Inflammatory macrophage treated with lipopolysaccharide for 4 hours (primary cell): ENCODE measurements at regions not wholly inside any gene's neighbourhood (a gene's known extent, or its start where the extent isn't known, plus 50 kb on each side); places are given as distances from the start of the nearest gene placed in this dataset.
"Not testable (repeated sequence)": the region's sequence is repeated elsewhere in the genome, so short reads cannot be mapped to it uniquely, and the experiment has no call there.

Source experiments
- DNase-seq: peaks from one replicate; pipeline ENCODE4 v3.0.0-alpha.2; 2020

- no peak for DNase-seq
Observed at GRCh38 chr1:99504287-99504686, 141.6 kb upstream of the PALMD start.

GRCh38 chr1:99506631-99507030 lies 139.3 kb upstream of the PALMD start:
- DNase-seq: no peak

- DNase-seq: not testable (repeated sequence)
Observed at GRCh38 chr1:99507446-99507845, 138.5 kb upstream of the PALMD start.

GRCh38 chr1:99507906-99508732 lies 137.8 kb upstream of the PALMD start:
- no peak for DNase-seq

GRCh38 chr1:99508733-99509445 lies 137.0 kb upstream of the PALMD start:
- DNase-seq: not testable (repeated sequence)

GRCh38 chr1:99514823-99515552 lies 130.9 kb upstream of the PALMD start:
- not testable (repeated sequence) for DNase-seq

- no peak for DNase-seq
Observed at GRCh38 chr1:99516141-99516540, 129.8 kb upstream of the PALMD start.

- no peak for DNase-seq
Observed at GRCh38 chr1:99520121-99520520, 125.8 kb upstream of the PALMD start.

- no peak for DNase-seq
Observed at GRCh38 chr1:99525331-99525730, 120.6 kb upstream of the PALMD start.

- no peak for DNase-seq
Observed at GRCh38 chr1:99527078-99527477, 118.8 kb upstream of the PALMD start.

GRCh38 chr1:99527545-99527944 lies 118.4 kb upstream of the PALMD start:
- DNase-seq: no peak

GRCh38 chr1:99529002-99529401 lies 116.9 kb upstream of the PALMD start:
- no peak for DNase-seq

GRCh38 chr1:99531578-99532275 lies 114.2 kb upstream of the PALMD start:
- DNase-seq: no peak

- DNase-seq: no peak
Observed at GRCh38 chr1:99532276-99532580, 113.7 kb upstream of the PALMD start.

GRCh38 chr1:99533909-99534637 lies 111.8 kb upstream of the PALMD start:
- DNase-seq: no peak

GRCh38 chr1:99534638-99534930 lies 111.3 kb upstream of the PALMD start:
- DNase-seq: no peak

GRCh38 chr1:99535470-99536164 lies 110.3 kb upstream of the PALMD start:
- no peak for DNase-seq

- no peak for DNase-seq
Observed at GRCh38 chr1:99537886-99538617, 107.9 kb upstream of the PALMD start.

GRCh38 chr1:99538618-99538956 lies 107.3 kb upstream of the PALMD start:
- no peak for DNase-seq

GRCh38 chr1:99539131-99539530 lies 106.8 kb upstream of the PALMD start:
- DNase-seq: no peak

- no peak for DNase-seq
Observed at GRCh38 chr1:99540744-99541143, 105.2 kb upstream of the PALMD start.

GRCh38 chr1:99544328-99544727 lies 101.6 kb upstream of the PALMD start:
- no peak for DNase-seq
